ENCODE measurements at regions not wholly inside any gene's neighbourhood (a gene's known extent, or its start where the extent isn't known, plus 50 kb on each side); places are given as distances from the start of the nearest gene placed in this dataset.
A peak's percentile ranks its signal among the peaks of the same experiment; 100 is the strongest.

DNA sequence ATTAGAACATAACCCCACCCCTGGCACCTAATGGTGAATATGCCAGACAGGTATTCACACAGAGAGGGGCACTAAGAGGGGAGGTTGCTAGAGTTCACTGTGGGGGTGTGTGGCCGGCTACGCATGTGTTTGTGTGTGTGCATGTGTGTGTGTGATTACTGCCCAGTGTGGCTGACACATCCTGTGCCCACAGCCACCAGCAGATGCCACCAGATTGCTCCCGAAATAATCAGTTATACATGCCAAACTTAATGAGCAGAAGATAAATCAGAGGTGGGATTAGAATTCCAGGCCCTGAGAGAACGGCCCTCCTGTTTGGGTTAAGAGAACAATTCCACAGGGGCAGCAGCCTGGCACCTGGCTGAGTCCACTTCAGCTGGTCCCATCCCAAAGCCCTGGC is 91.8 kb upstream of the TBCA start:
- no peak overlapping the region for H3K4me3 ChIP-seq
- H3K27ac ChIP-seq, result no peak overlapping the region
- 78 to 81% methylated on average over 4 of the region's 4 CpGs for WGBS, 2 donors
- intact Hi-C loops (cut with DNase I; ENCODE audit: low total_unique reads), result no loop called here
- no peak for TF ChIP-seq POLR2A (IDR thresholded peaks at IDR 0.05)
- TF ChIP-seq, protein P1, sequence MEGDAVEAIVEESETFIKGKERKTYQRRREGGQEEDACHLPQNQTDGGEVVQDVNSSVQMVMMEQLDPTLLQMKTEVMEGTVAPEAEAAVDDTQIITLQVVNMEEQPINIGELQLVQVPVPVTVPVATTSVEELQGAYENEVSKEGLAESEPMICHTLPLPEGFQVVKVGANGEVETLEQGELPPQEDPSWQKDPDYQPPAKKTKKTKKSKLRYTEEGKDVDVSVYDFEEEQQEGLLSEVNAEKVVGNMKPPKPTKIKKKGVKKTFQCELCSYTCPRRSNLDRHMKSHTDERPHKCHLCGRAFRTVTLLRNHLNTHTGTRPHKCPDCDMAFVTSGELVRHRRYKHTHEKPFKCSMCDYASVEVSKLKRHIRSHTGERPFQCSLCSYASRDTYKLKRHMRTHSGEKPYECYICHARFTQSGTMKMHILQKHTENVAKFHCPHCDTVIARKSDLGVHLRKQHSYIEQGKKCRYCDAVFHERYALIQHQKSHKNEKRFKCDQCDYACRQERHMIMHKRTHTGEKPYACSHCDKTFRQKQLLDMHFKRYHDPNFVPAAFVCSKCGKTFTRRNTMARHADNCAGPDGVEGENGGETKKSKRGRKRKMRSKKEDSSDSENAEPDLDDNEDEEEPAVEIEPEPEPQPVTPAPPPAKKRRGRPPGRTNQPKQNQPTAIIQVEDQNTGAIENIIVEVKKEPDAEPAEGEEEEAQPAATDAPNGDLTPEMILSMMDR (IDR thresholded peaks at IDR 0.05), result no peak
- no peak for DNase-seq
- no peaks in the 10 kb centered on the region for H3K27me3 ChIP-seq
- no peaks in the 10 kb centered on the region for H3K4me1 ChIP-seq
- no peaks in the 10 kb centered on the region for H3K9me3 ChIP-seq
- no peaks in the 10 kb centered on the region for H3K36me3 ChIP-seq (ENCODE audit: low read depth, missing control alignments)

DNA sequence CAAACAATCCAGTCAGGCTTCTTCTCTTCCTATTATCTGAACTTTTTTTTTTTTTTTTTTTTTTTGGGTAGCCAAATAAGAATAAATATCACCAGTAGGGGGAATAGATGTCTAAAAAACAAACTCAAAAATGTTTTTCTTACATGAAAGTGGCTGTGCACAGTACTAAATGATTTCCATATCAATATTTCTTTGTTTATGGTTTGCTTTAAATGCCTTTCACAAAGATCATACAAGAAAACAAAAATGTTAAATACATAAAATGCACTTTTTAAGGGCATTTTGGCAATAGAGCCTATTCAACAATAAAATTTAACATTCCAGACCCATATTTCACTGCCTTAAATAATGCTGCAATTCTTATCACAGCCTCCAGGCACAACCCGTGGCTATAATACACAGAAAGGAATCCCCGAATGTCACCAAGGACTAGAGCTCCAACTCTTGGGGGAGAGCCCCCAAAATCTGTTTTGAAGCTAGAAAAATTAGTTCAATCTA is 91.1 kb upstream of the TBCA start:
- no peaks in the 10 kb centered on the region for H3K9me3 ChIP-seq
- no peak for DNase-seq
- H3K4me1 ChIP-seq, result no peaks in the 10 kb centered on the region
- H3K27ac ChIP-seq, result no peak overlapping the region
- TF ChIP-seq, protein P1 (IDR thresholded peaks at IDR 0.05), result peak in 1 of 3 experiments; percentile 37
- no peak for TF ChIP-seq POLR2A (IDR thresholded peaks at IDR 0.05)
- WGBS, 2 donors, result 30 to 39% methylated on average over 2 of the region's 2 CpGs
- intact Hi-C loops (cut with DNase I; ENCODE audit: low total_unique reads), result no loop called here
- H3K36me3 ChIP-seq (ENCODE audit: low read depth, missing control alignments), result no peaks in the 10 kb centered on the region
- no peak overlapping the region for H3K4me3 ChIP-seq
- no peaks in the 10 kb centered on the region for H3K27me3 ChIP-seq

DNA sequence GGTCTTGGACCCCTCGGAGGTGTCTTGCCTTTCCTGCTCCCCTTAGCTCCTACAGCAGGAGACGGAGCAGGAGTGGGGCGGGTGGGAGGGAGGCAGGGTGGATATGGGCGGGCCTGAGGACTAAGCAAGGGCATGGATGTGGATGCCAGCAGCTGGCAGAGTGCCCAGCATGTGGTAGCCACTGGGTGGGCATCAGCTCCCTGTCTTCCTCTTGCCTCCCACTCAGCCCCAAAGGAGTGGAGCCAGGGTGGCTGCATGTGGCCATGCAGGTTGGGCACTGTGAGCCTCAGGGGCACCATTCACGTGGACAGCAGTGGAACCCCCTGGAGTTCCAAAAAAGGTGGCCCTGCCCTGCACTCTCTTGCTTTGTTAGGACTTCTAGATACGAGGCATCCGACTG is 90.1 kb upstream of the TBCA start:
- Histone ChIP-seq H3K9me3 (no peaks in the 10 kb centered on the region), H3K36me3 (ENCODE audit: low read depth, missing control alignments) (no peaks in the 10 kb centered on the region), H3K4me3 (no peak overlapping the region), H3K4me1 (no peaks in the 10 kb centered on the region), H3K27ac (no peak overlapping the region), H3K27me3 (no peaks in the 10 kb centered on the region)
- no peak for TF ChIP-seq POLR2A (IDR thresholded peaks at IDR 0.05)
- TF ChIP-seq, protein P1 (IDR thresholded peaks at IDR 0.05), result no peak
- intact Hi-C loops (cut with DNase I; ENCODE audit: low total_unique reads), result no loop called here
- 81 to 90% methylated on average over 7 of the region's 7 CpGs for WGBS, 2 donors
- DNase-seq, result no peak

DNA sequence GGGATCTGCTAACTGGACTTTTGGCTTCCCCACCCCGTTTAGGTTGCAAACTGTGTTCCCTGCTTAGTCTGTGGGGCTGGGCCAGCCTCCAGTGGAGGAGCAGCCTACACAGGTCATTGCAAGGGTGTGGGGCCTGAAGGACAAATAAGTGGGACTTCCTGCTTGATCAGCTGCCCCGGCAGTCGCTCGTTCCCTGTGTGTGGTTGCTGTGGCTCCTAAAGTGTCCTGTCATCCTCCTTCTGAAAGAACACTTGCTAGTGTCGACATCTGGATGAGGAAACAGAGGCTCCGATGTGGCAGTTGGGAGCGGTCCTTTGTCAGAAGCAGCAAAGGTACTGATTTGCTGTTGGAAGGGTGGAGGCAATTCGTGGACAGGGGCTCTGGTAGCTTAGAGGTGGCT is 88.9 kb upstream of the TBCA start:
- TF ChIP-seq POLR2A (IDR thresholded peaks at IDR 0.05), result no peak
- TF ChIP-seq, protein P1 (IDR thresholded peaks at IDR 0.05), result no peak
- no peaks in the 10 kb centered on the region for H3K36me3 ChIP-seq (ENCODE audit: low read depth, missing control alignments)
- no peaks in the 10 kb centered on the region for H3K27me3 ChIP-seq
- DNase-seq, result no peak
- H3K4me3 ChIP-seq, result no peak overlapping the region
- no peaks in the 10 kb centered on the region for H3K9me3 ChIP-seq
- 61 to 63% methylated on average over 2 to 8 of the region's 8 CpGs for WGBS, 2 donors
- H3K27ac ChIP-seq, result no peak overlapping the region
- intact Hi-C loops (cut with DNase I; ENCODE audit: low total_unique reads), result no loop called here
- no peaks in the 10 kb centered on the region for H3K4me1 ChIP-seq

DNA sequence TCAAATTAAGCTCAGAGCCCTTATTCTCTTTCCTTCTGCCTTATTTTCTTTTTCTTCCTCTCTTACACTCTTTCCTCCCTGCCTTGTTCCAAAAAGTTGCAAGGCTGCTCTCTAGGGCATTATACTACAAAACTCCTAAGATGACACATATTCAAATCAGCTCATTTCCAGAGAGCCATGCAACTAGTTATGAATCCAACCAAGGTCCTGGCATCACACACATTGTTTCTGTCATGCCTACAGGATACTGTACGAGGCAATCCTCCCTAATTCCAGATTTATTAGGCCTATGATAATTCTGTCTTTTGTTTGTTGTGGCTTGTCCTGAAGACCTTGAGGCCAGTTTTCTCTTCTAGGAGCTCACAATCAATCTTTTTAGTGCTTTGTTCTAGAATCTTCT is 87.0 kb upstream of the TBCA start:
- no peaks in the 10 kb centered on the region for H3K4me1 ChIP-seq
- no peaks in the 10 kb centered on the region for H3K36me3 ChIP-seq (ENCODE audit: low read depth, missing control alignments)
- no peak overlapping the region for H3K4me3 ChIP-seq
- no peak for TF ChIP-seq POLR2A (IDR thresholded peaks at IDR 0.05)
- TF ChIP-seq, protein P1 (IDR thresholded peaks at IDR 0.05), result no peak
- no peak for DNase-seq
- intact Hi-C loops (cut with DNase I; ENCODE audit: low total_unique reads), result no loop called here
- H3K27me3 ChIP-seq, result no peaks in the 10 kb centered on the region
- H3K27ac ChIP-seq, result no peak overlapping the region
- WGBS, 2 donors, result 50 to 52% methylated on average over 1 of the region's 1 CpG
- no peaks in the 10 kb centered on the region for H3K9me3 ChIP-seq

Data from testis (tissue), 2 donors.